ENCODE measurements at regions not wholly inside any gene's neighbourhood (a gene's known extent, or its start where the extent isn't known, plus 50 kb on each side); places are given as distances from the start of the nearest gene placed in this dataset.

GRCh38 chrX:45502396-45502795 is 301.7 kb upstream of the DIPK2B start:
- TF ChIP-seq CHD4 (IDR thresholded peaks at IDR 0.05; ENCODE audit: borderline replicate concordance) (no peak), MYC (IDR thresholded peaks at IDR 0.05; ENCODE audit: borderline replicate concordance, low read length) (no peak), ZSCAN20 (CRISPR knock-in tag; IDR thresholded peaks at IDR 0.05) (no peak), ZNF302 (CRISPR knock-in tag; IDR thresholded peaks at IDR 0.05) (no peak), USF2 (IDR thresholded peaks at IDR 0.05) (no peak), BHLHE40 (IDR thresholded peaks at IDR 0.05; ENCODE audit: low read depth, low read length) (no peak), JUNB (IDR thresholded peaks at IDR 0.05) (no peak), REST (IDR thresholded peaks at IDR 0.05) (no peak), EHMT2 (IDR thresholded peaks at IDR 0.05; ENCODE audit: low read depth) (no peak), MAZ (IDR thresholded peaks at IDR 0.05; ENCODE audit: borderline replicate concordance, low read depth, low read length) (no peak), POLR2A (IDR thresholded peaks at IDR 0.05; ENCODE audit: low read length) (no peak), ESRRA (IDR thresholded peaks at IDR 0.05; ENCODE audit: borderline replicate concordance, low read length) (no peak), NFE2L2 (conservative IDR thresholded peaks at IDR 0.05; ENCODE audit: low read length) (no peak), NPAS2 (CRISPR knock-in tag; IDR thresholded peaks at IDR 0.05; ENCODE audit: borderline replicate concordance) (no peak), EP300 (IDR thresholded peaks at IDR 0.05) (no peak), HDAC2 (IDR thresholded peaks at IDR 0.05) (no peak), MAFK (IDR thresholded peaks at IDR 0.05; ENCODE audit: partially characterized antibody) (no peak), CTCF (IDR thresholded peaks at IDR 0.05) (no peak)
- H3K27ac ChIP-seq: peak overlapping the region in 1 of 2 experiments; percentile 13; a peak in 2 of 6 replicates
- ATAC-seq: no peak
- FAIRE-seq: no peak
- H3K4me2 ChIP-seq: no peak overlapping the region
- peaks cover 6% of the 10 kb centered on the region; the same call in 2 of the 3 replicates for H3K9me3 ChIP-seq
- no peak for DNase-seq (ENCODE audit: low read depth in 1 of 2, low spot score in 1 of 2)
- 91% methylated on average over 2 of the region's 2 CpGs for WGBS (ENCODE audit: missing lambda C conversion rate)
- ChIA-PET POLR2A (interaction anchor here (0.7 kb wide), 1 partner anchor 32 kb away, joined by 3 read pairs; no protein-coding TSS in a partner anchor), CTCF (no interaction called here)
- H3K4me1 ChIP-seq: peaks cover 20% of the 10 kb centered on the region
- no peak overlapping the region for H3K4me3 ChIP-seq

GRCh38 chrX:45497290-45497689 is 296.6 kb upstream of the DIPK2B start:
- Histone ChIP-seq H3K4me2 (no peak overlapping the region), H3K4me1 (no peaks in the 10 kb centered on the region), H3K27ac (0 out of 6 replicates have a peak overlapping the region, but pooled peaks of 1 of the 2 experiments have one; percentile 37), H3K9me3 (peaks cover 17% of the 10 kb centered on the region), H3K4me3 (no peak overlapping the region)
- FAIRE-seq (no peak), ATAC-seq (no peak), DNase-seq (ENCODE audit: low read depth in 1 of 2, low spot score in 1 of 2) (no peak)
- 90% methylated on average over 3 of the region's 3 CpGs for WGBS (ENCODE audit: missing lambda C conversion rate)
- CTCF ChIA-PET: interaction anchor here (1.0 kb wide), 1 partner anchor 9 kb away, joined by 3 read pairs; no protein-coding TSS in a partner anchor
- POLR2A ChIA-PET: no interaction called here
- no peak for TF ChIP-seq HDAC2 (IDR thresholded peaks at IDR 0.05)
- TF ChIP-seq ATOH8 (CRISPR knock-in tag; IDR thresholded peaks at IDR 0.05; ENCODE audit: low read depth): no peak
- TF ChIP-seq BHLHE40 (IDR thresholded peaks at IDR 0.05; ENCODE audit: low read depth, low read length): no peak
- TF ChIP-seq MAZ (IDR thresholded peaks at IDR 0.05; ENCODE audit: borderline replicate concordance, low read depth, low read length): no peak
- no peak for TF ChIP-seq FOSB (CRISPR knock-in tag; IDR thresholded peaks at IDR 0.05)
- TF ChIP-seq USF2 (IDR thresholded peaks at IDR 0.05): no peak
